ENCODE measurements at regions not wholly inside any gene's neighbourhood (a gene's known extent, or its start where the extent isn't known, plus 50 kb on each side); places are given as distances from the start of the nearest gene placed in this dataset.

GRCh38 chr10:131758062-131758938, 142.5 kb upstream of the PPP2R2D start:
- Histone ChIP-seq H3K4me3 (ENCODE audit: low read length) (no peak overlapping the region), H3K27me3 (replicated peaks; ENCODE audit: insufficient read depth, low read length) (peaks cover 10% of the 10 kb centered on the region), H3K9ac (ENCODE audit: low read length) (no peak overlapping the region), H3K36me3 (replicated peaks; ENCODE audit: insufficient read depth, low read length) (no peaks in the 10 kb centered on the region), H3K79me2 (ENCODE audit: low read length) (no peaks in the 10 kb centered on the region), H3F3A (ENCODE audit: insufficient read depth, low read length) (no peaks in the 10 kb centered on the region), H4K20me1 (ENCODE audit: insufficient read depth, low read length) (no peaks in the 10 kb centered on the region), H3K27ac (ENCODE audit: low read length) (no peak overlapping the region), H3K9me2 (replicated peaks; ENCODE audit: insufficient read depth, low read length) (no peaks in the 10 kb centered on the region), H3K4me1 (ENCODE audit: low read length) (no peaks in the 10 kb centered on the region), H2AFZ (ENCODE audit: low read length) (no peak overlapping the region), H3K4me2 (ENCODE audit: low read depth, low read length) (no peak overlapping the region), H3K9me3 (replicated peaks; ENCODE audit: insufficient read depth, low read length) (no peaks in the 10 kb centered on the region)
- DNase-seq: no peak
- TF ChIP-seq EZH2 (optimal IDR thresholded peaks at IDR 0.05; ENCODE audit: low read depth, low read length): no peak
- no peak for TF ChIP-seq CTCF (IDR thresholded peaks at IDR 0.05; ENCODE audit: low read length)
- no peak for TF ChIP-seq EZH2phosphoT487 (IDR thresholded peaks at IDR 0.05; ENCODE audit: low read length)

GRCh38 chr10:131758939-131759301, 141.9 kb upstream of the PPP2R2D start:
- TF ChIP-seq EZH2 (optimal IDR thresholded peaks at IDR 0.05; ENCODE audit: low read depth, low read length) (no peak), CTCF (IDR thresholded peaks at IDR 0.05; ENCODE audit: low read length) (no peak), EZH2phosphoT487 (IDR thresholded peaks at IDR 0.05; ENCODE audit: low read length) (no peak)
- no peaks in the 10 kb centered on the region for H3K79me2 ChIP-seq (ENCODE audit: low read length)
- peaks cover 5% of the 10 kb centered on the region for H3K27me3 ChIP-seq (replicated peaks; ENCODE audit: insufficient read depth, low read length)
- no peaks in the 10 kb centered on the region for H3F3A ChIP-seq (ENCODE audit: insufficient read depth, low read length)
- H4K20me1 ChIP-seq (ENCODE audit: insufficient read depth, low read length): no peaks in the 10 kb centered on the region
- H3K9me3 ChIP-seq (replicated peaks; ENCODE audit: insufficient read depth, low read length): no peaks in the 10 kb centered on the region
- no peak for DNase-seq
- H2AFZ ChIP-seq (ENCODE audit: low read length): no peak overlapping the region
- no peaks in the 10 kb centered on the region for H3K9me2 ChIP-seq (replicated peaks; ENCODE audit: insufficient read depth, low read length)
- H3K9ac ChIP-seq (ENCODE audit: low read length): no peak overlapping the region
- no peaks in the 10 kb centered on the region for H3K36me3 ChIP-seq (replicated peaks; ENCODE audit: insufficient read depth, low read length)
- H3K4me3 ChIP-seq (ENCODE audit: low read length): no peak overlapping the region
- no peak overlapping the region for H3K27ac ChIP-seq (ENCODE audit: low read length)
- no peak overlapping the region for H3K4me2 ChIP-seq (ENCODE audit: low read depth, low read length)
- no peaks in the 10 kb centered on the region for H3K4me1 ChIP-seq (ENCODE audit: low read length)

- H3K36me3 ChIP-seq (replicated peaks; ENCODE audit: insufficient read depth, low read length): no peaks in the 10 kb centered on the region
- no peaks in the 10 kb centered on the region for H3K9me3 ChIP-seq (replicated peaks; ENCODE audit: insufficient read depth, low read length)
- H3K4me1 ChIP-seq (ENCODE audit: low read length): no peaks in the 10 kb centered on the region
- no peak overlapping the region for H3K4me2 ChIP-seq (ENCODE audit: low read depth, low read length)
- no peak overlapping the region for H3K4me3 ChIP-seq (ENCODE audit: low read length)
- no peak for TF ChIP-seq EZH2phosphoT487 (IDR thresholded peaks at IDR 0.05; ENCODE audit: low read length)
- no peak for TF ChIP-seq EZH2 (optimal IDR thresholded peaks at IDR 0.05; ENCODE audit: low read depth, low read length)
- TF ChIP-seq CTCF (IDR thresholded peaks at IDR 0.05; ENCODE audit: low read length): no peak
- no peaks in the 10 kb centered on the region for H3F3A ChIP-seq (ENCODE audit: insufficient read depth, low read length)
- H3K9me2 ChIP-seq (replicated peaks; ENCODE audit: insufficient read depth, low read length): no peaks in the 10 kb centered on the region
- H4K20me1 ChIP-seq (ENCODE audit: insufficient read depth, low read length): no peaks in the 10 kb centered on the region
- no peaks in the 10 kb centered on the region for H3K79me2 ChIP-seq (ENCODE audit: low read length)
- no peak overlapping the region for H3K27ac ChIP-seq (ENCODE audit: low read length)
- no peak for DNase-seq
- H2AFZ ChIP-seq (ENCODE audit: low read length): no peak overlapping the region
- H3K9ac ChIP-seq (ENCODE audit: low read length): no peak overlapping the region
- H3K27me3 ChIP-seq (replicated peaks; ENCODE audit: insufficient read depth, low read length): peaks cover 5% of the 10 kb centered on the region
Measured at GRCh38 chr10:131759347-131759746, 141.5 kb upstream of the PPP2R2D start.

Measured in MM.1S (cell line).